ENCODE measurements at regions not wholly inside any gene's neighbourhood (a gene's known extent, or its start where the extent isn't known, plus 50 kb on each side); places are given as distances from the start of the nearest gene placed in this dataset.

DNA sequence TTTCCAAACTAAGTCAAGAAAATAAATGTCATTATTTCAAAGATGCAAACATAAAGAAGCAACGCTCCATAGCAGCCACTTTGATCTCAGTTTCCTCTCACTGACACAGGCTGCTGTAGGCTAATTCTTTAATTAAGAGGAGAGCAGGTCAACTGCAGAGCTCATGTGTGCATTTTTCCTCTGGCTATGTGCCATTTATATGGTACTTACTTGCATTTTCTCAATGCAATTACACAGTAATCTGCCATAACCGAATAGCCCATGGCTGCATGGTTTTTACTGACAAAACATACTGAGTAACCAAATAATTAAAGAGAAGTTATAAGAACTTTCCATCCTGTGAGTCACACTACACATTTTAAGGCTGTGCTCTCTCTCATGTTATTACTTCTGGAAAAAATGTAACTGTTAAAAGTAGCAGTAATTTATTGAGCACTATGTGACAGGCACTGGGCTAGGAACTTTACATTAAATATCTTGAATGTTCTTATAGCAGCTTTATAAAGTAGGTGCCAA, 122.0 kb downstream of the ELAPOR2 start:
- H3K9me3 ChIP-seq, result no peaks in the 10 kb centered on the region
- H3K4me3 ChIP-seq (ENCODE audit: control insufficient read depth in 1 of 2, extremely low read depth in 1 of 2, low read length in 1 of 2), result no peak overlapping the region
- ChIA-PET CTCF (interaction anchor here (0.6 to 1.5 kb wide), 3 partner anchors 10 to 211 kb away, joined by 3 to 6 read pairs (median 4); no protein-coding TSS in a partner anchor), POLR2A (no interaction called here)
- no peaks in the 10 kb centered on the region for H3K27me3 ChIP-seq (replicated peaks in 1 of 2; ENCODE audit: control insufficient read depth in 2 of 2, extremely low read depth in 1 of 2, insufficient read depth in 2 of 2, low read length in 1 of 2)
- WGBS (ENCODE audit: insufficient coverage), result no CpG with 5 or more reads among the region's 2 CpGs
- DNase-seq (no peak), ATAC-seq (replicated peaks in 1 of 4) (no peak)
- Mint-ChIP-seq H3K27ac (no peak overlapping the region), H3K27me3 (no peaks in the 10 kb centered on the region), H3K9me3 (no peaks in the 10 kb centered on the region), H3K4me3 (no peak overlapping the region), H3K4me1 (peaks cover 0 to 2% (median 2%) of the 10 kb centered on the region in 3 donors), H3K36me3 (peaks cover 2% of the 10 kb centered on the region)
- no peak overlapping the region for H3K27ac ChIP-seq (ENCODE audit: low read length)
- no peaks in the 10 kb centered on the region for H3K36me3 ChIP-seq (ENCODE audit: control insufficient read depth in 2 of 2, extremely low read depth in 1 of 2, insufficient read depth in 1 of 2, low read length in 1 of 2)
- H3K4me1 ChIP-seq (ENCODE audit: control insufficient read depth in 1 of 2, extremely low read depth in 1 of 2, insufficient read depth in 2 of 2, low read length in 2 of 2), result no peaks in the 10 kb centered on the region

DNA sequence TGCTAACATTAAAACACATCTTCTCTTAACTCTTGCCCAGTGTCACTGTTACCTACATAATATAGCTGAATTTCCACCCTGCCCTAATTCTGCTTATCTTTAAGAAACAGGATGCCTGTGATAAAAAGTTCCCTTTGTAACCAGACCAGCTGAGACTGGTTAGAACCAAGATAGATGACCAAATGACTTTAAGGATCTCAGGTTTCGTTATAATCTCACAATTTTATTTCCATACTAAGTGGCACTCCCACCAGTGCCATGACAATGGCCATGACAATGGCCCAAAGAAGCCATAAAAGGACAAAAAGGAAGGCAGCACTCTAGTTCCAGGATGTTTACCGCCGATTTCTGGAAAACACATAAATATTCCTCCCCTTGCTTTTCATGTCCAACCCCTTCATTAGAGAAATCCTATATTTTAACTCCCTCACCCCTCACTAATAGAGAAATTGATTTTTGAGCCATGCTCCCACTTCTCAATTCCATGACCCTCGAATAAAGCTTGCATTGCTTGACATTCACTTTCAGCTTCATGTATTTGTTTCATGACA, 126.1 kb downstream of the ELAPOR2 start:
- DNase-seq (no peak), ATAC-seq (replicated peaks in 1 of 4) (no peak)
- CTCF ChIA-PET, result interaction anchor here (0.6 to 1.4 kb wide), 3 partner anchors 10 to 236 kb away, joined by 3 to 4 read pairs (median 3); no protein-coding TSS in a partner anchor
- no peaks in the 10 kb centered on the region for H3K36me3 ChIP-seq (ENCODE audit: control insufficient read depth in 2 of 2, extremely low read depth in 1 of 2, insufficient read depth in 1 of 2, low read length in 1 of 2)
- H3K9me3 ChIP-seq, result no peaks in the 10 kb centered on the region
- WGBS (ENCODE audit: insufficient coverage), result 77% methylated on average over 3 of the region's 4 CpGs
- H3K4me1 ChIP-seq (ENCODE audit: control insufficient read depth in 1 of 2, extremely low read depth in 1 of 2, insufficient read depth in 2 of 2, low read length in 2 of 2), result no peaks in the 10 kb centered on the region
- no peaks in the 10 kb centered on the region for H3K27me3 ChIP-seq (replicated peaks in 1 of 2; ENCODE audit: control insufficient read depth in 2 of 2, extremely low read depth in 1 of 2, insufficient read depth in 2 of 2, low read length in 1 of 2)
- no peak overlapping the region for H3K27ac Mint-ChIP-seq
- no peaks in the 10 kb centered on the region for H3K36me3 Mint-ChIP-seq
- POLR2A ChIA-PET, result interaction anchor here in 1 of 2 donors (0.6 kb wide), 1 partner anchor 176 kb away, joined by 3 read pairs; no protein-coding TSS in a partner anchor
- no peak overlapping the region for H3K4me3 ChIP-seq (ENCODE audit: control insufficient read depth in 1 of 2, extremely low read depth in 1 of 2, low read length in 1 of 2)
- H3K27me3 Mint-ChIP-seq, result no peaks in the 10 kb centered on the region
- no peaks in the 10 kb centered on the region for H3K4me1 Mint-ChIP-seq
- no peak overlapping the region for H3K27ac ChIP-seq (ENCODE audit: low read length)
- no peak overlapping the region for H3K4me3 Mint-ChIP-seq
- no peaks in the 10 kb centered on the region for H3K9me3 Mint-ChIP-seq

- no peaks in the 10 kb centered on the region for H3K4me1 Mint-ChIP-seq
- Histone ChIP-seq H3K36me3 (ENCODE audit: control insufficient read depth in 2 of 2, extremely low read depth in 1 of 2, insufficient read depth in 1 of 2, low read length in 1 of 2) (no peaks in the 10 kb centered on the region), H3K9me3 (no peaks in the 10 kb centered on the region), H3K4me3 (ENCODE audit: control insufficient read depth in 1 of 2, extremely low read depth in 1 of 2, low read length in 1 of 2) (no peak overlapping the region), H3K4me1 (ENCODE audit: control insufficient read depth in 1 of 2, extremely low read depth in 1 of 2, insufficient read depth in 2 of 2, low read length in 2 of 2) (no peaks in the 10 kb centered on the region), H3K27me3 (replicated peaks in 1 of 2; ENCODE audit: control insufficient read depth in 2 of 2, extremely low read depth in 1 of 2, insufficient read depth in 2 of 2, low read length in 1 of 2) (no peaks in the 10 kb centered on the region), H3K27ac (ENCODE audit: low read length) (no peak overlapping the region)
- H3K9me3 Mint-ChIP-seq, result no peaks in the 10 kb centered on the region
- ChIA-PET CTCF (interaction anchor here in 1 of 2 donors (1.2 kb wide), 1 partner anchor 216 kb away, joined by 3 read pairs; no protein-coding TSS in a partner anchor), POLR2A (no interaction called here)
- peaks cover 0 to 3% of the 10 kb centered on the region in 2 donors for H3K27me3 Mint-ChIP-seq
- no peak overlapping the region for H3K27ac Mint-ChIP-seq
- H3K4me3 Mint-ChIP-seq, result no peak overlapping the region
- ATAC-seq (replicated peaks in 1 of 4), result no peak
- no peaks in the 10 kb centered on the region for H3K36me3 Mint-ChIP-seq
- WGBS (ENCODE audit: insufficient coverage), result no CpG with 5 or more reads among the region's 3 CpGs
- no peak for DNase-seq
These were observed 127.4 kb downstream of the ELAPOR2 start for GRCh38 chr7:86932038-86932512.

GRCh38 chr7:86931439-86931838, 128.0 kb downstream of the ELAPOR2 start:
- Histone ChIP-seq H3K9me3 (no peaks in the 10 kb centered on the region), H3K4me3 (ENCODE audit: control insufficient read depth in 1 of 2, extremely low read depth in 1 of 2, low read length in 1 of 2) (no peak overlapping the region), H3K4me1 (ENCODE audit: control insufficient read depth in 1 of 2, extremely low read depth in 1 of 2, insufficient read depth in 2 of 2, low read length in 2 of 2) (no peaks in the 10 kb centered on the region), H3K27me3 (replicated peaks in 1 of 2; ENCODE audit: control insufficient read depth in 2 of 2, extremely low read depth in 1 of 2, insufficient read depth in 2 of 2, low read length in 1 of 2) (no peaks in the 10 kb centered on the region), H3K36me3 (ENCODE audit: control insufficient read depth in 2 of 2, extremely low read depth in 1 of 2, insufficient read depth in 1 of 2, low read length in 1 of 2) (no peaks in the 10 kb centered on the region), H3K27ac (ENCODE audit: low read length) (no peak overlapping the region)
- peaks cover 0 to 2% (median 0%) of the 10 kb centered on the region in 3 donors for H3K4me1 Mint-ChIP-seq
- POLR2A ChIA-PET, result no interaction called here
- peaks cover 2 to 3% of the 10 kb centered on the region in 2 donors for H3K27me3 Mint-ChIP-seq
- ATAC-seq (replicated peaks in 1 of 4) (no peak), DNase-seq (no peak)
- WGBS (ENCODE audit: insufficient coverage), result no CpG with 5 or more reads among the region's 2 CpGs
- H3K4me3 Mint-ChIP-seq, result no peak overlapping the region
- H3K36me3 Mint-ChIP-seq, result no peaks in the 10 kb centered on the region
- H3K27ac Mint-ChIP-seq, result no peak overlapping the region
- CTCF ChIA-PET, result no interaction called here
- no peaks in the 10 kb centered on the region for H3K9me3 Mint-ChIP-seq

- no peak overlapping the region for H3K4me3 Mint-ChIP-seq
- no peaks in the 10 kb centered on the region for H3K9me3 Mint-ChIP-seq
- WGBS (ENCODE audit: insufficient coverage), result 86% methylated on average over 2 of the region's 5 CpGs
- H3K27ac Mint-ChIP-seq, result no peak overlapping the region
- ATAC-seq (replicated peaks in 1 of 4) (no peak), DNase-seq (no peak)
- H3K36me3 Mint-ChIP-seq, result no peaks in the 10 kb centered on the region
- no peaks in the 10 kb centered on the region for H3K27me3 ChIP-seq (replicated peaks in 1 of 2; ENCODE audit: control insufficient read depth in 2 of 2, extremely low read depth in 1 of 2, insufficient read depth in 2 of 2, low read length in 1 of 2)
- H3K27ac ChIP-seq (ENCODE audit: low read length), result no peak overlapping the region
- ChIA-PET CTCF (interaction anchor here in 1 of 2 donors (1.3 kb wide), 1 partner anchor 223 kb away, joined by 4 read pairs; no protein-coding TSS in a partner anchor), POLR2A (interaction anchor here in 1 of 2 donors (1.2 kb wide), 1 partner anchor 79 kb away, joined by 3 read pairs; no protein-coding TSS in a partner anchor)
- H3K4me3 ChIP-seq (ENCODE audit: control insufficient read depth in 1 of 2, extremely low read depth in 1 of 2, low read length in 1 of 2), result no peak overlapping the region
- peaks cover 3 to 4% of the 10 kb centered on the region in 2 donors for H3K27me3 Mint-ChIP-seq
- no peaks in the 10 kb centered on the region for H3K36me3 ChIP-seq (ENCODE audit: control insufficient read depth in 2 of 2, extremely low read depth in 1 of 2, insufficient read depth in 1 of 2, low read length in 1 of 2)
- H3K9me3 ChIP-seq, result no peaks in the 10 kb centered on the region
- H3K4me1 ChIP-seq (ENCODE audit: control insufficient read depth in 1 of 2, extremely low read depth in 1 of 2, insufficient read depth in 2 of 2, low read length in 2 of 2), result no peaks in the 10 kb centered on the region
- H3K4me1 Mint-ChIP-seq, result peaks cover 0 to 2% (median 0%) of the 10 kb centered on the region in 3 donors
These were observed 128.7 kb downstream of the ELAPOR2 start for GRCh38 chr7:86930554-86931307.

DNA sequence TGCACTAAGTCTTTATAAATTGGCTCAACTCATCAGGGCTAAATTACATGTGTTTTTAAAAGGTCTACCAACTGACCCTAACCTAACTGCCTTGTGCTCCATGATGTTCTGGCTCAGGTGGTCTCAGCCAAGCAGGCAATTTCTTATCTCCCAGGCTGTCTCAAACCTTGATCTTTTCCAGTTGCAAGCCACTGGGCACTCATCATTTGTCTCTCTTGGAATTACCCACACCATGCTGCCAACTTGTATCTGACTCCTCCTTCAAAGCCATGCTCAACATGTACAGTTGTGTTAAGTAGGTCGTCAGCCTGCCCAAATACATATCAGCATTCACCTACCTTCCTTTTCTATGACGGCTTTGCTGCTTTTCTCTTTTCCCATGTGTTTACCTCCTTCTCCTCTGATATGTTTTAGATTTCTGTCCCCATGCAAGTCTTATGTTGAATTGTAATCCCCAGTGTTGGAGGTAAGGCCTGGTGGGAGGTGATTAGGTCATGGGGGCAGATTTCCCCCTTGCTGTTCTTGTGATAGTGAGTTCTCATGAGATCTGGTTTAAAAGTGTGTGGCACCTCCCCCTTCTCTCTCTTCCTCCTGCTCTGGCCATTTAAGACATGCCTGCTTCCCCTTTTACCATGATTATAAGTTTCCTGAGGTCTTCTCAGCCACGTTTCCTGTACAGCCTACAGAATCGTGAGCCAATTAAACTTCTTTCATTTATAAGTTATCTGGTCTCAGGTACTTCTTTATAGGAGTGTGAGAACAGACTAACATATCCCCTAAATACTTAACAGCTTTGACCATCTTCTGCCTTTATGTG, 130.0 kb downstream of the ELAPOR2 start:
- ATAC-seq (replicated peaks in 1 of 4) (no peak), DNase-seq (no peak)
- H3K4me1 Mint-ChIP-seq, result peaks cover 0 to 2% (median 0%) of the 10 kb centered on the region in 3 donors
- Histone ChIP-seq H3K9me3 (no peaks in the 10 kb centered on the region), H3K36me3 (ENCODE audit: control insufficient read depth in 2 of 2, extremely low read depth in 1 of 2, insufficient read depth in 1 of 2, low read length in 1 of 2) (peaks cover 0 to 2% of the 10 kb centered on the region in 2 donors), H3K27me3 (replicated peaks in 1 of 2; ENCODE audit: control insufficient read depth in 2 of 2, extremely low read depth in 1 of 2, insufficient read depth in 2 of 2, low read length in 1 of 2) (no peaks in the 10 kb centered on the region), H3K27ac (ENCODE audit: low read length) (no peak overlapping the region), H3K4me1 (ENCODE audit: control insufficient read depth in 1 of 2, extremely low read depth in 1 of 2, insufficient read depth in 2 of 2, low read length in 2 of 2) (no peaks in the 10 kb centered on the region), H3K4me3 (ENCODE audit: control insufficient read depth in 1 of 2, extremely low read depth in 1 of 2, low read length in 1 of 2) (no peak overlapping the region)
- POLR2A ChIA-PET, result no interaction called here
- no CpG with 5 or more reads among the region's 4 CpGs for WGBS (ENCODE audit: insufficient coverage)
- H3K27me3 Mint-ChIP-seq, result peaks cover 3 to 4% of the 10 kb centered on the region in 2 donors
- H3K27ac Mint-ChIP-seq, result no peak overlapping the region
- H3K36me3 Mint-ChIP-seq, result no peaks in the 10 kb centered on the region
- CTCF ChIA-PET, result interaction anchor here (0.6 to 1.3 kb wide), 4 partner anchors 11 to 224 kb away, joined by 3 to 5 read pairs (median 4); no protein-coding TSS in a partner anchor
- no peaks in the 10 kb centered on the region for H3K9me3 Mint-ChIP-seq
- H3K4me3 Mint-ChIP-seq, result no peak overlapping the region
